ENCODE measurements at regions not wholly inside any gene's neighbourhood (a gene's known extent, or its start where the extent isn't known, plus 50 kb on each side); places are given as distances from the start of the nearest gene placed in this dataset.

GRCh38 chr9:29648601-29649000 lies 2075.3 kb upstream of the C9orf72 start:
- in situ Hi-C loops (cut with HindIII; ENCODE audit: low pct_unique_long_range_greater_than_20kb, low sequenced_read_pairs), result no loop called here
- DNase-seq (ENCODE audit: low read depth), result no peak

GRCh38 chr9:29656641-29657406 lies 2083.5 kb upstream of the C9orf72 start:
- in situ Hi-C loops (cut with HindIII; ENCODE audit: low pct_unique_long_range_greater_than_20kb, low sequenced_read_pairs), result no loop called here
- no peak for DNase-seq (ENCODE audit: low read depth)

GRCh38 chr9:29657821-29658220 lies 2084.5 kb upstream of the C9orf72 start:
- in situ Hi-C loops (cut with HindIII; ENCODE audit: low pct_unique_long_range_greater_than_20kb, low sequenced_read_pairs), result no loop called here
- DNase-seq (ENCODE audit: low read depth), result no peak

GRCh38 chr9:29659014-29659413 lies 2085.7 kb upstream of the C9orf72 start:
- in situ Hi-C loops (cut with HindIII; ENCODE audit: low pct_unique_long_range_greater_than_20kb, low sequenced_read_pairs), result no loop called here

GRCh38 chr9:29659736-29660135 lies 2086.5 kb upstream of the C9orf72 start:
- no peak for DNase-seq (ENCODE audit: low read depth)
- in situ Hi-C loops (cut with HindIII; ENCODE audit: low pct_unique_long_range_greater_than_20kb, low sequenced_read_pairs), result no loop called here

More at GRCh38 chr9:29659014-29659413, 2085.7 kb upstream of the C9orf72 start:
- DNase-seq (ENCODE audit: low read depth), result no peak

GRCh38 chr9:29668732-29669131 lies 2095.5 kb upstream of the C9orf72 start:
- in situ Hi-C loops (cut with HindIII; ENCODE audit: low pct_unique_long_range_greater_than_20kb, low sequenced_read_pairs), result no loop called here
- no peak for DNase-seq (ENCODE audit: low read depth)

GRCh38 chr9:29669613-29670012 lies 2096.3 kb upstream of the C9orf72 start:
- DNase-seq (ENCODE audit: low read depth), result no peak

GRCh38 chr9:29685531-29685930 lies 2112.2 kb upstream of the C9orf72 start:
- no peak for DNase-seq (ENCODE audit: low read depth)
- in situ Hi-C loops (cut with HindIII; ENCODE audit: low pct_unique_long_range_greater_than_20kb, low sequenced_read_pairs), result no loop called here

More at GRCh38 chr9:29669613-29670012, 2096.3 kb upstream of the C9orf72 start:
- in situ Hi-C loops (cut with HindIII; ENCODE audit: low pct_unique_long_range_greater_than_20kb, low sequenced_read_pairs), result no loop called here

- peak; percentile 14 for DNase-seq (ENCODE audit: low read depth)
- in situ Hi-C loops (cut with HindIII; ENCODE audit: low pct_unique_long_range_greater_than_20kb, low sequenced_read_pairs), result no loop called here
These were observed 2117.9 kb upstream of the C9orf72 start for GRCh38 chr9:29691145-29691544.

GRCh38 chr9:29691758-29692407 lies 2118.6 kb upstream of the C9orf72 start:
- in situ Hi-C loops (cut with HindIII; ENCODE audit: low pct_unique_long_range_greater_than_20kb, low sequenced_read_pairs), result no loop called here

GRCh38 chr9:29697011-29697410 lies 2123.7 kb upstream of the C9orf72 start:
- in situ Hi-C loops (cut with HindIII; ENCODE audit: low pct_unique_long_range_greater_than_20kb, low sequenced_read_pairs), result no loop called here
- no peak for DNase-seq (ENCODE audit: low read depth)

More at GRCh38 chr9:29691758-29692407, 2118.6 kb upstream of the C9orf72 start:
- no peak for DNase-seq (ENCODE audit: low read depth)

GRCh38 chr9:29701559-29701958 lies 2128.3 kb upstream of the C9orf72 start:
- in situ Hi-C loops (cut with HindIII; ENCODE audit: low pct_unique_long_range_greater_than_20kb, low sequenced_read_pairs), result no loop called here
- no peak for DNase-seq (ENCODE audit: low read depth)

GRCh38 chr9:29701971-29702370 lies 2128.7 kb upstream of the C9orf72 start:
- DNase-seq (ENCODE audit: low read depth), result no peak
- in situ Hi-C loops (cut with HindIII; ENCODE audit: low pct_unique_long_range_greater_than_20kb, low sequenced_read_pairs), result no loop called here

GRCh38 chr9:29714860-29715259 lies 2141.6 kb upstream of the C9orf72 start:
- in situ Hi-C loops (cut with HindIII; ENCODE audit: low pct_unique_long_range_greater_than_20kb, low sequenced_read_pairs), result no loop called here

GRCh38 chr9:29717631-29718030 lies 2144.3 kb upstream of the C9orf72 start:
- in situ Hi-C loops (cut with HindIII; ENCODE audit: low pct_unique_long_range_greater_than_20kb, low sequenced_read_pairs), result no loop called here
- no peak for DNase-seq (ENCODE audit: low read depth)

More at GRCh38 chr9:29714860-29715259, 2141.6 kb upstream of the C9orf72 start:
- no peak for DNase-seq (ENCODE audit: low read depth)

- DNase-seq (ENCODE audit: low read depth), result peak; percentile 4
- in situ Hi-C loops (cut with HindIII; ENCODE audit: low pct_unique_long_range_greater_than_20kb, low sequenced_read_pairs), result no loop called here
These were observed 2156.9 kb upstream of the C9orf72 start for GRCh38 chr9:29730163-29730562.

GRCh38 chr9:29740518-29740917 lies 2167.2 kb upstream of the C9orf72 start:
- in situ Hi-C loops (cut with HindIII; ENCODE audit: low pct_unique_long_range_greater_than_20kb, low sequenced_read_pairs), result no loop called here

GRCh38 chr9:29741169-29741568 lies 2167.9 kb upstream of the C9orf72 start:
- DNase-seq (ENCODE audit: low read depth), result no peak
- in situ Hi-C loops (cut with HindIII; ENCODE audit: low pct_unique_long_range_greater_than_20kb, low sequenced_read_pairs), result no loop called here

More at GRCh38 chr9:29740518-29740917, 2167.2 kb upstream of the C9orf72 start:
- DNase-seq (ENCODE audit: low read depth), result no peak

- in situ Hi-C loops (cut with HindIII; ENCODE audit: low pct_unique_long_range_greater_than_20kb, low sequenced_read_pairs), result no loop called here
- no peak for DNase-seq (ENCODE audit: low read depth)
These were observed 2176.8 kb upstream of the C9orf72 start for GRCh38 chr9:29750062-29750461.

- no peak for DNase-seq (ENCODE audit: low read depth)
- in situ Hi-C loops (cut with HindIII; ENCODE audit: low pct_unique_long_range_greater_than_20kb, low sequenced_read_pairs), result no loop called here
These were observed 2177.9 kb upstream of the C9orf72 start for GRCh38 chr9:29751226-29751625.

Data from Caki2 (cell line).